DND-41 (cell line): ENCODE measurements at regions not wholly inside any gene's neighbourhood (a gene's known extent, or its start where the extent isn't known, plus 50 kb on each side); places are given as distances from the start of the nearest gene placed in this dataset.

Experiments
- ATAC-seq: fragments of 200-7000 bp; cut with Tn5 transposase; 3 replicates; pipeline ENCODE4 v1.9.1; 2021; ENCODE audit warnings: low read depth; ENCODE audit not compliant: insufficient read depth
- DNase-seq: peaks from one replicate; pipeline ENCODE4 v3.0.0-alpha.2; 2020
- H2AFZ ChIP-seq: 2 replicates; pipeline ENCODE4 v1.6.0; 2012; ENCODE audit warnings: low read depth, low read length
- H3K27ac ChIP-seq: 2 replicates; pipeline ENCODE4 v1.5.1; 2012; ENCODE audit warnings: low read length, inconsistent platforms
- H3K27me3 ChIP-seq: fragments of 200-600 bp; sonication (generic); 2 replicates; pipeline ENCODE4 v1.6.0; 2012; ENCODE audit warnings: low read length, mild to moderate bottlenecking, inconsistent platforms; ENCODE audit not compliant: insufficient read depth, poor library complexity
- H3K36me3 ChIP-seq: 2 replicates; pipeline ENCODE4 v1.5.1; 2012; ENCODE audit warnings: low read length, inconsistent platforms; ENCODE audit not compliant: insufficient read depth
- H3K4me1 ChIP-seq: 2 replicates; pipeline ENCODE4 v1.5.1; 2012; ENCODE audit warnings: mild to moderate bottlenecking, low read length; ENCODE audit not compliant: insufficient read depth
- H3K4me2 ChIP-seq: 2 replicates; pipeline ENCODE4 v1.6.0; 2012; ENCODE audit warnings: mild to moderate bottlenecking, moderate library complexity, low read length, inconsistent platforms; ENCODE audit not compliant: insufficient read depth
- H3K4me3 ChIP-seq, 2 experiments: fragments of 200-600 bp in 1 of 2; shearing (Covaris generic) in 1 of 2; 2 replicates each; pipeline ENCODE4 v1.5.1; 2012 to 2016; ENCODE audit warnings: inconsistent platforms in 2 of 2, low read length in 2 of 2, mild to moderate bottlenecking in 2 of 2, low read depth in 1 of 2, moderate library complexity in 1 of 2
- H3K79me2 ChIP-seq: 2 replicates; pipeline ENCODE4 v1.6.0; 2012; ENCODE audit warnings: low read length, inconsistent platforms; ENCODE audit not compliant: insufficient read depth
- H3K9ac ChIP-seq: 2 replicates; pipeline ENCODE4 v1.6.0; 2012; ENCODE audit warnings: low read depth, mild to moderate bottlenecking, inconsistent platforms, low read length, moderate library complexity
- H3K9me3 ChIP-seq: 2 replicates; pipeline ENCODE4 v1.5.1; 2012; ENCODE audit warnings: low read length, moderate library complexity, mild to moderate bottlenecking, inconsistent platforms; ENCODE audit not compliant: insufficient read depth, severe bottlenecking
- H4K20me1 ChIP-seq: 2 replicates; pipeline ENCODE4 v1.6.0; 2012; ENCODE audit warnings: low read length; ENCODE audit not compliant: insufficient read depth
- CTCF ChIP-seq: IDR thresholded peaks from 2 replicates; pipeline ENCODE4 v1.5.1; 2012; ENCODE audit warnings: borderline replicate concordance, low read length, moderate library complexity, mild to moderate bottlenecking; ENCODE audit not compliant: poor library complexity, severe bottlenecking; ENCODE audit errors: extremely low read depth
- EZH2 ChIP-seq: IDR thresholded peaks from 3 replicates; pipeline ENCODE4 v1.6.1; 2012; ENCODE audit warnings: borderline replicate concordance, low read depth, mild to moderate bottlenecking, moderate library complexity, low read length, inconsistent platforms; ENCODE audit not compliant: severe bottlenecking

DNA sequence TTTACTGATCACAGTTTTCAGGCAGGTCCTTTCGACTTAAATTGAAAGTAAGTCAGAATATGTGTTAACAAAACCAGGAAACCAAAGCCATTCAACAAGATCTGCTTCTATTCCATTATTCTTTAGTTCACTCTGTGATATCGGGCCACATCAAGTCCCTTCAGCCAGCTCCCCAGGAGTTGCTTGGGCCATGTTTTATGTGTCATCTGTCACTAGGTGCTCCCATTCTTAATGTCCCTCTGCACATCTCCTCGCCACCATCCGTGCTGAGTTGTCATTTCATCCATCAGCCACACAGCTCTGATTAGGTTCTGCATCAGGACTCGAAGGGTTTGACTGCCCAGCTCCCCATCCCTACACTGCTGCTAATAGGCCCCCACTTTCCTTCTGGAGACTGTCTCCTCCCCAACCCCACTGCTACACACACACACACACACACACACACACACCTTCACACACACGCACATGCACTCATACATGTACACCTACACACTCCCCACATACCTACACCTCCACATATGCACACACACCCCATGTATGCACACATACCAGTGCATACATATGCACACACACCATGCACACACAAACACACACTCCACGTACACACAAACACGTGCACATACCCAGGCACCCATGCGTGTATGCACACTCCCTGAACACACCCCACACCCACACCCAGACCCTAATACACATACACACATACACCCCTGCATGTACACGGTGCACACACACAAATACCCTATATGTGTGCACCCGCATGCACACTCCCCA lies 143.3 kb upstream of the GMDS start:
- no peaks in the 10 kb centered on the region for H3K4me1 ChIP-seq
- H3K27ac ChIP-seq: no peak overlapping the region
- TF ChIP-seq EZH2 (no peak), CTCF (no peak)
- no peak for DNase-seq
- no peak for ATAC-seq
- H4K20me1 ChIP-seq: no peaks in the 10 kb centered on the region
- no peak overlapping the region for H3K4me3 ChIP-seq
- no peaks in the 10 kb centered on the region for H3K9me3 ChIP-seq
- no peak overlapping the region for H3K9ac ChIP-seq
- no peaks in the 10 kb centered on the region for H3K79me2 ChIP-seq
- H2AFZ ChIP-seq: no peak overlapping the region
- no peaks in the 10 kb centered on the region for H3K36me3 ChIP-seq
- no peak overlapping the region for H3K4me2 ChIP-seq
- no peaks in the 10 kb centered on the region for H3K27me3 ChIP-seq

GRCh38 chr6:2387445-2387844 lies 142.0 kb upstream of the GMDS start:
- no peak for DNase-seq
- Histone ChIP-seq H4K20me1 (no peaks in the 10 kb centered on the region; the same call in 1 of the 2 replicates), H3K36me3 (no peaks in the 10 kb centered on the region), H3K9me3 (no peaks in the 10 kb centered on the region), H3K9ac (no peak overlapping the region), H3K27ac (no peak overlapping the region), H2AFZ (no peak overlapping the region), H3K27me3 (no peaks in the 10 kb centered on the region), H3K4me2 (no peak overlapping the region), H3K79me2 (no peaks in the 10 kb centered on the region), H3K4me1 (no peaks in the 10 kb centered on the region), H3K4me3 (no peak overlapping the region)
- no peak for ATAC-seq
- TF ChIP-seq EZH2 (no peak), CTCF (no peak)

DNA sequence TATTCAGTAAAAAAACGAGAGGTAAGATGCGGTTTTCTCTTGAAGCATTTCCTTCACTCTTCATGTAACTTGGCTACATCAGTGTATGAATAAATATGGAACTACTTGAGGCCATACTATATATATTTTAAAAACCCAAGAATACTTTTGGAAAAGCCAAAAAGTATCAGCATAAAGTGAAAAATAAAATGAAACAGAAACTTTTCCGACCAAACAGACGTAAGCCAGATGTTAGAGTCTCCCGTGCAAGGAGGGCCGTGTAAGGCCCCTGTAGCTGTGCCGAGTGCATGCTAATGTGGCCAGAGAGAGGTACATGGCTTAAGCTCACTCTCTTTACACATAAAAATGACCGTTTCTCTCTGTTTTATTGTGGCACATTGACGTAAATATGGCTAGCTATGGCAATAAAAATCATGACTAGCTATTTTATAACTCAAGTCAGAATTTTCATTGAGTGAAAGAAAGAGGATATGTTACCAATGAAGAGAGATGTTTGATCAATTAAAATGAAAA lies 140.1 kb upstream of the GMDS start:
- DNase-seq: no peak
- H3K36me3 ChIP-seq: no peaks in the 10 kb centered on the region
- no peak overlapping the region for H3K4me2 ChIP-seq
- H3K79me2 ChIP-seq: no peaks in the 10 kb centered on the region
- H3K4me1 ChIP-seq: no peaks in the 10 kb centered on the region
- H4K20me1 ChIP-seq: no peaks in the 10 kb centered on the region; the same call in 1 of the 2 replicates
- H3K27ac ChIP-seq: no peak overlapping the region
- H3K4me3 ChIP-seq: no peak overlapping the region
- no peak overlapping the region for H3K9ac ChIP-seq
- no peak for ATAC-seq
- H3K27me3 ChIP-seq: no peaks in the 10 kb centered on the region
- no peaks in the 10 kb centered on the region for H3K9me3 ChIP-seq
- no peak overlapping the region for H2AFZ ChIP-seq
- TF ChIP-seq EZH2 (no peak), CTCF (no peak)
